H1 (cell line): ENCODE measurements at regions not wholly inside any gene's neighbourhood (a gene's known extent, or its start where the extent isn't known, plus 50 kb on each side); places are given as distances from the start of the nearest gene placed in this dataset.

Experiments
- BRCA1 ChIP-seq: IDR thresholded peaks from 2 replicates; pipeline ENCODE4 v1.6.1; 2012; ENCODE audit warnings: low read depth, low read length, improper control_type of control experiment
- CHD1 ChIP-seq: IDR thresholded peaks from 2 replicates; pipeline ENCODE4 v1.6.1; 2012; ENCODE audit warnings: low read depth, low read length, improper control_type of control experiment
- CHD2 ChIP-seq: IDR thresholded peaks from 2 replicates; pipeline ENCODE4 v1.6.1; 2012; ENCODE audit warnings: low read length, improper control_type of control experiment
- EZH2 ChIP-seq: fragments of 200-600 bp; sonication (generic); IDR thresholded peaks from 2 replicates; pipeline ENCODE4 v1.7.1; 2012; ENCODE audit warnings: low read depth, mild to moderate bottlenecking, moderate library complexity, low read length, inconsistent platforms; ENCODE audit not compliant: severe bottlenecking
- MAFK ChIP-seq: IDR thresholded peaks from 2 replicates; pipeline ENCODE4 v1.6.1; 2012; ENCODE audit warnings: low read depth, mild to moderate bottlenecking, improper control_type of control experiment, low read length
- POLR2A ChIP-seq, 2 experiments: IDR thresholded peaks; 1 replicate in 1 of 2; 2 replicates in 1 of 2; pipeline ENCODE4 v1.6.1; 2011; ENCODE audit warnings: low read depth in 2 of 2, low read length in 2 of 2, mild to moderate bottlenecking in 2 of 2; ENCODE audit errors: control extremely low read depth in 1 of 2
- POLR2AphosphoS5 ChIP-seq: IDR thresholded peaks from 2 replicates; pipeline ENCODE4 v1.6.1; 2011; ENCODE audit warnings: low read depth, low read length
- RAD21 ChIP-seq, 2 experiments: IDR thresholded peaks in 1 of 2; conservative IDR thresholded peaks in 1 of 2; 2 replicates each; pipeline ENCODE4 v1.6.1; 2011; ENCODE audit warnings: low read depth in 2 of 2, low read length in 2 of 2, improper control_type of control experiment in 1 of 2, inconsistent platforms in 1 of 2, mild to moderate bottlenecking in 1 of 2, moderate library complexity in 1 of 2
- SIN3A ChIP-seq, 2 experiments: IDR thresholded peaks in 1 of 2; conservative IDR thresholded peaks in 1 of 2; 2 replicates each; pipeline ENCODE4 v1.6.1; 2011 to 2012; ENCODE audit warnings: low read length in 2 of 2, improper control_type of control experiment in 1 of 2, low read depth in 1 of 2, mild to moderate bottlenecking in 1 of 2
- SP4 ChIP-seq: IDR thresholded peaks from 2 replicates; pipeline ENCODE4 v1.6.1; 2012; ENCODE audit warnings: low read length, inconsistent platforms
- TF ChIP-seq, protein P1 (sequence below): IDR thresholded peaks from 2 replicates; pipeline ENCODE4 v1.6.1; 2012; ENCODE audit warnings: inconsistent platforms
- TF ChIP-seq, protein P2 (sequence below), 3 experiments: IDR thresholded peaks; 1 replicate in 2 of 3; 2 replicates in 1 of 3; pipeline versions ENCODE4 v1.5.1 to v1.6.1; 2011; ENCODE audit warnings: low read length in 3 of 3, mild to moderate bottlenecking in 3 of 3, inconsistent platforms in 2 of 3, low read depth in 1 of 3, moderate library complexity in 1 of 3; ENCODE audit not compliant: insufficient read depth in 1 of 3; ENCODE audit errors: control extremely low read depth in 1 of 3
- TF ChIP-seq, protein P3 (sequence below): IDR thresholded peaks from 2 replicates; pipeline ENCODE4 v1.6.1; 2011; ENCODE audit warnings: low read length, improper control_type of control experiment

DNA sequence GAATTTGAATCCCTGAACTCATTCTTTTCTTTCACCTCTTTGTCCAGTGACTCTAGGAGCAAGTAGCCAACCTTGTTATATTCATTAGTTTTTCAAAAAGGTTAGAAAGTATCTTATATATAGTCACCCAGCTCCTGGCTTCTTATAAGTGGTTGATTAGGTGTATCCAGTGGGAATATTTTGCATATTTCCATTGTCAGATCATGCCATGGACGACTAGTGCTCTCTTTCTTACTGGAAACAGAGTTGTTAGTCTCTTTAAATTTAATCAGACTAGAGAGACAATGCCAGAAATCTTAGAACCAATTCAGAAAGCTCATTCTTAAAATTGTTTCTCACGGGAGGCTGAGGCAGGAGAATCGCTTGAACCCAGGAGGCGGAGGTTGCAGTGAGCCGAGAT is 73.4 kb downstream of the CHRD start:
- TF ChIP-seq, protein P1, sequence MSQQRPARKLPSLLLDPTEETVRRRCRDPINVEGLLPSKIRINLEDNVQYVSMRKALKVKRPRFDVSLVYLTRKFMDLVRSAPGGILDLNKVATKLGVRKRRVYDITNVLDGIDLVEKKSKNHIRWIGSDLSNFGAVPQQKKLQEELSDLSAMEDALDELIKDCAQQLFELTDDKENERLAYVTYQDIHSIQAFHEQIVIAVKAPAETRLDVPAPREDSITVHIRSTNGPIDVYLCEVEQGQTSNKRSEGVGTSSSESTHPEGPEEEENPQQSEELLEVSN = no peak
- no peak for TF ChIP-seq POLR2AphosphoS5
- no peak for TF ChIP-seq SIN3A (conservative IDR thresholded peaks at IDR 0.05 in 1 of 2, IDR thresholded peaks at IDR 0.05 in 1 of 2; ENCODE audit: low read depth in 1 of 2, low read length in 2 of 2)
- TF ChIP-seq, protein P2, sequence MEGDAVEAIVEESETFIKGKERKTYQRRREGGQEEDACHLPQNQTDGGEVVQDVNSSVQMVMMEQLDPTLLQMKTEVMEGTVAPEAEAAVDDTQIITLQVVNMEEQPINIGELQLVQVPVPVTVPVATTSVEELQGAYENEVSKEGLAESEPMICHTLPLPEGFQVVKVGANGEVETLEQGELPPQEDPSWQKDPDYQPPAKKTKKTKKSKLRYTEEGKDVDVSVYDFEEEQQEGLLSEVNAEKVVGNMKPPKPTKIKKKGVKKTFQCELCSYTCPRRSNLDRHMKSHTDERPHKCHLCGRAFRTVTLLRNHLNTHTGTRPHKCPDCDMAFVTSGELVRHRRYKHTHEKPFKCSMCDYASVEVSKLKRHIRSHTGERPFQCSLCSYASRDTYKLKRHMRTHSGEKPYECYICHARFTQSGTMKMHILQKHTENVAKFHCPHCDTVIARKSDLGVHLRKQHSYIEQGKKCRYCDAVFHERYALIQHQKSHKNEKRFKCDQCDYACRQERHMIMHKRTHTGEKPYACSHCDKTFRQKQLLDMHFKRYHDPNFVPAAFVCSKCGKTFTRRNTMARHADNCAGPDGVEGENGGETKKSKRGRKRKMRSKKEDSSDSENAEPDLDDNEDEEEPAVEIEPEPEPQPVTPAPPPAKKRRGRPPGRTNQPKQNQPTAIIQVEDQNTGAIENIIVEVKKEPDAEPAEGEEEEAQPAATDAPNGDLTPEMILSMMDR (IDR thresholded peaks at IDR 0.05; ENCODE audit: control extremely low read depth in 1 of 3, insufficient read depth in 1 of 3, low read depth in 1 of 3, low read length in 3 of 3) = no peak
- no peak for TF ChIP-seq POLR2A (IDR thresholded peaks at IDR 0.05; ENCODE audit: control extremely low read depth in 1 of 2, low read depth in 2 of 2, low read length in 2 of 2)
- TF ChIP-seq MAFK = no peak
- no peak for TF ChIP-seq BRCA1
- TF ChIP-seq, protein P3, sequence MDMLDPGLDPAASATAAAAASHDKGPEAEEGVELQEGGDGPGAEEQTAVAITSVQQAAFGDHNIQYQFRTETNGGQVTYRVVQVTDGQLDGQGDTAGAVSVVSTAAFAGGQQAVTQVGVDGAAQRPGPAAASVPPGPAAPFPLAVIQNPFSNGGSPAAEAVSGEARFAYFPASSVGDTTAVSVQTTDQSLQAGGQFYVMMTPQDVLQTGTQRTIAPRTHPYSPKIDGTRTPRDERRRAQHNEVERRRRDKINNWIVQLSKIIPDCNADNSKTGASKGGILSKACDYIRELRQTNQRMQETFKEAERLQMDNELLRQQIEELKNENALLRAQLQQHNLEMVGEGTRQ = no peak
- no peak for TF ChIP-seq SP4
- no peak for TF ChIP-seq CHD1
- no peak for TF ChIP-seq EZH2
- TF ChIP-seq CHD2 = no peak
- no peak for TF ChIP-seq RAD21 (IDR thresholded peaks at IDR 0.05 in 1 of 2, conservative IDR thresholded peaks at IDR 0.05 in 1 of 2; ENCODE audit: low read depth in 2 of 2, low read length in 2 of 2)
